NCI-H2196 (cell line): ENCODE measurements at regions not wholly inside any gene's neighbourhood (a gene's known extent, or its start where the extent isn't known, plus 50 kb on each side); places are given as distances from the start of the nearest gene placed in this dataset.
"Not testable (repeated sequence)": the region's sequence is repeated elsewhere in the genome, so short reads cannot be mapped to it uniquely, and the experiment has no call there.

ENCODE experiments used
- DNase-seq: peaks from one replicate; lab custom pipeline; 2025; ENCODE audit not compliant: unreplicated experiment; lab: John Stamatoyannopoulos, UW

- no peak for DNase-seq
These were observed 78.3 kb upstream of the SLC16A7 start for GRCh38 chr12:59517522-59517921.

GRCh38 chr12:59500915-59501314 is 94.9 kb upstream of the SLC16A7 start:
- DNase-seq: no peak

DNA sequence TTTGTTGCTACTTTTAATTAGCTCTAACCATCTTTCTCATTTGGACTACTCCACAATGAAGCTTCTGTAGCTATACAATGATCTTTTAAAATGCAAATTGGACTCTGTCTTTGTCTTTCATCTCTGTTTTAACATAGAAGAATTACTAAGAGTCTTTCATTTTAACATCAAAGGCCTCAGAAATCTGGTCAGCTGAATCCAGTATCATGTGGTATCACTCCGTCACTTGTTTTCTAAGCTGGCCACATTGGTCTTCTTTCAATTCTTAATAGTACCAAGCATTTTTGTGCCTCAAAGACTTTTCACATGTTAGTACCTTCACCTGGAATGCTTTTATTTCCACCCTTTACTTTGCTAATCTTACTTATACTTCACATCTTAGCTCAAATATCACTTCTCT is 95.5 kb upstream of the SLC16A7 start:
- DNase-seq: no peak

DNA sequence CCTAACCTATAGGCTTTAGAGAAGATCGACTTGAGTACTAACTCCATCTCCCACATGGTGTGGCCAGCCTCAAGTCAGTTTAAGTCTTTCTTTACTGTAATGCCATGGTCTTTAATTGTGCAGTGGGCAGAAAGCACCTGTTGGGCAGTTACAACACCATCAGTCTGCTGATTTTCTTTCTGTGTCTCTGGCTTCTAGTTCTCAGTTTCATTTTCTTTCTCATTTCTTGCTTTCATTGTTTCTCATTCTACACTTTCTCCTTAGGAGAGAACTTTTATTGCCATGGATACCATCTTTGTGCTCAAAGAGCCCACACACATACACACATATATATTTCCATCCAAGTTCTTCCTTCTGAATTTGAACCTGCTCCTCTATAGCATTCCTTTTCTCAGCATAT is 96.1 kb upstream of the SLC16A7 start:
- DNase-seq: no peak

GRCh38 chr12:59494617-59495016 is 101.2 kb upstream of the SLC16A7 start:
- DNase-seq: no peak

DNA sequence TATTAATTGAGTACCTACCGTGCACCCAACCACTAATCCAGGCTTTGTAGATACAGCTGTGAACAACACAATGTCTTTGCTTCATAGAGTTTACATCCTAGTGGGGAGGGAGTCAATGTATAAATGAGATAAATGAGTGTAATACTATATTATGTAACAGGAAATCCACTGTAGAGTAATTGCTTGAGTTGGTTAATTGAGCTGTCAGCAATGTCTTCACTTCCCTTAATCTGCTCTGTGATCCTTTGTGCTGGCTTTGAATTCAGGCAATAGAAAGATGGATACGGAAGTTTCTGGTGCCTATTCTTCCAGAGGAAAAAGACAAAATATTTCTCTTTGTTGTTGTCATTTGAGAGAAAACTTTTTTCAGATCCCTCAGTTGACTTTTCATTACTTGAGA is 104.0 kb upstream of the SLC16A7 start:
- no peak for DNase-seq

GRCh38 chr12:59486827-59487226 is 109.0 kb upstream of the SLC16A7 start:
- no peak for DNase-seq

- DNase-seq: no peak
These were observed 111.3 kb upstream of the SLC16A7 start for GRCh38 chr12:59484575-59484974.

- not testable (repeated sequence) for DNase-seq
These were observed 121.6 kb upstream of the SLC16A7 start for GRCh38 chr12:59474236-59474635.

DNA sequence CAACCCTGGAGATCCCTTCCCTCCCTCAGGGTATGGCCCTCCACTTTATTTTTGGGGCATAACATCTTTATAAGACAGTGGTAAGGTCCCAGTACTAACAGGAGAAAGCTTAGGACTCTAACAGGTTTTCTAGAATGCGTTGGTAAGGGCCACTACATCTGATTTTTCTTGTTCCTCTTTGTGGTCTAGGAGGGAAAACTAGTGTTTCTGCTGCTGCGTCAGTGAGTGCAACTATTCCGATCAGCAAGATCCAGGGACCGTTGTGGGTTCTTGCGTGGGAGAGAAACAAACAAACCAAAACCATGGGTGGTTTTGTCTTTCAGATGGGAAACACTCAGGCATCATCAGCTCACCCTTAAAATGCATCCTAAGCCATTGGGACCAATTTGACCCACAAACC is 123.6 kb upstream of the SLC16A7 start:
- no peak for DNase-seq

- DNase-seq: no peak
These were observed 135.7 kb upstream of the SLC16A7 start for GRCh38 chr12:59459966-59460660.

GRCh38 chr12:59453475-59453874 is 142.4 kb upstream of the SLC16A7 start:
- no peak for DNase-seq

GRCh38 chr12:59452746-59453145 is 143.1 kb upstream of the SLC16A7 start:
- no peak for DNase-seq

- DNase-seq: no peak
These were observed 143.6 kb upstream of the SLC16A7 start for GRCh38 chr12:59452259-59452658.

DNA sequence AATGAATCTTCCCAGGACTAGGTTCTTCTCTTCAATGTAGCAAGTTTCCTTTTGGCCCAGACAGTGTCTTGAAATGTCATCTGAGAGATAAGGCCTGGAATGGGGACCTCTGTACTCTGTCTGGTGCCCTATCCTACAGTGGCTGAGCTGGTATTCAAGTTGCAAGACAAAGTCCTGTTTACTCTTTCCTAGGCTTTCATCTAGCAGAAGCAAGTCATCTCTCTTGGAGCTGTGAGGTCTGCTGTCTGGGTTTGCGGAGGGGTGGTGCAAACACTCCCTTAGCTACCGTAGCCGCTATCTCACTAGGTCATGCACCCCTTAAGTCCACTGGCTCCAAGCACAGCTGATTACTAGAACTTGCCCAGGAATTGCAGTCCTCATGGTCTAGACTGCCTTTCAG is 149.7 kb upstream of the SLC16A7 start:
- DNase-seq: no peak

GRCh38 chr12:59444932-59445331 is 150.9 kb upstream of the SLC16A7 start:
- DNase-seq: no peak

- DNase-seq: no peak
These were observed 163.8 kb upstream of the SLC16A7 start for GRCh38 chr12:59432057-59432456.

DNA sequence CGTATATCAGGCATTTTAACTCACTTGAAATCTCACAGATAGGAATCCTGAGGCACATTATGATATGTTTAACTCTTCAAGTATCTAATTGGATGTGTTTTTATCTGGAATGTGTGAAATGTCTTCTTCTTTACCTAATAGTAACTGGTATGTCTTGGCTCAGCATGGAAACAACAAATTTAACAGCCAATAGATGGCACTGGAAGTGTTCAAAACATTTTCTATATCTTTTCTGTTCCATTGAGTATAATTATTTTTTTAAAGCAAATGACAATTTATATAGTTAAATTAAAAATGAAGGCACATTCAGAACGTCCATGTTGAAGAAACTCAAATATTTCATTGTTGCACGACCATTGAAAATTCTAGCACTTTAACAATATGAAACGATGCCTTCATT is 164.6 kb upstream of the SLC16A7 start:
- no peak for DNase-seq

- DNase-seq: no peak
These were observed 166.1 kb upstream of the SLC16A7 start for GRCh38 chr12:59429766-59430165.

DNA sequence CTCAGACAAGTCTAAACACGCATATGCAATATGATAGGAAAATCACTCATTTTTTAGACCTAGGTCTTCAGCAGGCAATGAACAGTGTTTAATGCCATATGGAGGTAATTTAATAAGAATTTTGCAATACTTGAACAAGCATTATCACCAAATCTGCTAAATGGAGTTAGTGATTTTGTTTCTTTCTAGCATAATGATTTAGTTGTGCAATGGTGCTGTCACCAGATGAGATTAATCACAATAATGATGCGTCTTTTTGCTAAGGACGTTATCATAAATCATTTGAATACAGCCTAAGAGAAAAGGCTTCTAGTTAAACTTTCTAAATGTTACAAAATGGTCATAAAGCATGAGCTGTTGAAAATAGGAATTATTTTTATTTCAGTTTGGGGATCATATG is 170.0 kb upstream of the SLC16A7 start:
- DNase-seq: no peak

GRCh38 chr12:59424666-59425065 is 171.2 kb upstream of the SLC16A7 start:
- DNase-seq: not testable (repeated sequence)

- no peak for DNase-seq
These were observed 181.8 kb upstream of the SLC16A7 start for GRCh38 chr12:59414051-59414450.

DNA sequence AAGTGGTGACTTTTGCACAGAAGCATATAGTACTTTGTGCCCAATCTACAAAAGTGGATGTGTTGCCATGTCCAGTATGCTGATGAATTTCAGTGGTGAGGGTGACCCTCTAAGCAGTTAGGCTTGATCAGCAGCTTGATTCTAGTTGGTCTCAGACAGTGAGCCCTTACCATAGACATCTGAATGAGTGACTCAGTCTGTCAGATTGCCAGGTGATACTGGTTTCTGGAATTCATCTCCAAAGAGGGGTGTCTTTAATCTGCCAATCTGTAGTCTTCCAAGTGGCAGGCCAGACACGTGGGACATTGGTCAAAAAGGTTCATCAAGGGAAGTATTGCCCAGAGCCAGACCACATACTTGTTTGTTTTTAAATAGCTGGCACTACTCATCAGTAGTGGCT is 187.4 kb upstream of the SLC16A7 start:
- no peak for DNase-seq
